NB4 (cell line): ENCODE measurements at regions not wholly inside any gene's neighbourhood (a gene's known extent, or its start where the extent isn't known, plus 50 kb on each side); places are given as distances from the start of the nearest gene placed in this dataset.
"Not testable (repeated sequence)": the region's sequence is repeated elsewhere in the genome, so short reads cannot be mapped to it uniquely, and the experiment has no call there.

ENCODE experiments used
- DNase-seq: peaks from one replicate; pipeline ENCODE4 v3.0.0; 2010; ENCODE audit warnings: low read depth
- H3K4me3 ChIP-seq: one replicate; pipeline ENCODE4 v1.5.1; 2011; ENCODE audit warnings: mild to moderate bottlenecking, low read depth, low read length, moderate library complexity
- CTCF ChIP-seq: IDR thresholded peaks from one replicate; pipeline ENCODE4 v1.5.1; 2012; ENCODE audit warnings: low read depth, low read length
- MAX ChIP-seq: IDR thresholded peaks from 2 replicates; pipeline ENCODE4 v1.6.1; 2011; ENCODE audit warnings: low read depth, low read length
- MYC ChIP-seq: IDR thresholded peaks from 2 replicates; pipeline ENCODE4 v1.6.1; 2011; ENCODE audit warnings: low read depth, low read length
- POLR2A ChIP-seq: IDR thresholded peaks from 2 replicates; pipeline ENCODE4 v1.6.1; 2011; ENCODE audit warnings: mild to moderate bottlenecking; ENCODE audit not compliant: insufficient read length; ENCODE audit errors: extremely low read depth

GRCh38 chr21:43286196-43286595, 117.4 kb downstream of the CRYAA start:
- TF ChIP-seq MAX (no peak), POLR2A (no peak), CTCF (no peak), MYC (no peak)
- DNase-seq = no peak
- no peak overlapping the region for H3K4me3 ChIP-seq

- no peak for DNase-seq
- no peak overlapping the region for H3K4me3 ChIP-seq
Observed at GRCh38 chr21:43284700-43285099, 115.9 kb downstream of the CRYAA start.

GRCh38 chr21:43284238-43284637, 115.4 kb downstream of the CRYAA start:
- DNase-seq = no peak
- no peak for TF ChIP-seq MYC
- no peak for TF ChIP-seq CTCF
- TF ChIP-seq POLR2A = no peak
- TF ChIP-seq MAX = no peak

More at GRCh38 chr21:43284700-43285099, 115.9 kb downstream of the CRYAA start:
- TF ChIP-seq MAX = no peak
- no peak for TF ChIP-seq MYC
- no peak for TF ChIP-seq POLR2A
- no peak for TF ChIP-seq CTCF

GRCh38 chr21:43283925-43284221, 115.1 kb downstream of the CRYAA start:
- not testable (repeated sequence) for DNase-seq, H3K4me3 ChIP-seq

More at GRCh38 chr21:43284238-43284637, 115.4 kb downstream of the CRYAA start:
- H3K4me3 ChIP-seq = no peak overlapping the region

GRCh38 chr21:43283136-43283924, 114.5 kb downstream of the CRYAA start:
- DNase-seq = no peak
- H3K4me3 ChIP-seq = no peak overlapping the region

More at GRCh38 chr21:43283136-43283924, 114.5 kb downstream of the CRYAA start:
- no peak for TF ChIP-seq MAX
- no peak for TF ChIP-seq CTCF
- no peak for TF ChIP-seq MYC
- no peak for TF ChIP-seq POLR2A
